ENCODE measurements at regions not wholly inside any gene's neighbourhood (a gene's known extent, or its start where the extent isn't known, plus 50 kb on each side); places are given as distances from the start of the nearest gene placed in this dataset.

- H3K36me3 Mint-ChIP-seq (ENCODE audit: low read depth), result no peaks in the 10 kb centered on the region
- H3K4me3 Mint-ChIP-seq (ENCODE audit: low read depth), result no peak overlapping the region
- H3K9me3 Mint-ChIP-seq, result no peaks in the 10 kb centered on the region
- peaks cover 6% of the 10 kb centered on the region for H3K4me1 Mint-ChIP-seq (ENCODE audit: low read depth)
- intact Hi-C loops (cut with micrococcal nuclease), result no loop called here
- DNase-seq (ENCODE audit: low spot score), result no peak
- H3K27me3 Mint-ChIP-seq (ENCODE audit: low read depth), result peaks cover 9% of the 10 kb centered on the region
- no peak overlapping the region for H3K27ac Mint-ChIP-seq
These were observed 136.8 kb downstream of the C5orf15 start for GRCh38 chr5:133831491-133832224.

- DNase-seq (ENCODE audit: low spot score), result no peak
- Mint-ChIP-seq H3K4me3 (ENCODE audit: low read depth) (no peak overlapping the region), H3K9me3 (no peaks in the 10 kb centered on the region), H3K4me1 (ENCODE audit: low read depth) (peaks cover 7% of the 10 kb centered on the region), H3K36me3 (ENCODE audit: low read depth) (no peaks in the 10 kb centered on the region), H3K27ac (no peak overlapping the region), H3K27me3 (ENCODE audit: low read depth) (peaks cover 5% of the 10 kb centered on the region)
- intact Hi-C loops (cut with micrococcal nuclease), result no loop called here
These were observed 137.5 kb downstream of the C5orf15 start for GRCh38 chr5:133830911-133831310.

- H3K4me1 Mint-ChIP-seq (ENCODE audit: low read depth), result peaks cover 10% of the 10 kb centered on the region
- no peak overlapping the region for H3K27ac Mint-ChIP-seq
- intact Hi-C loops (cut with micrococcal nuclease), result no loop called here
These were observed 138.1 kb downstream of the C5orf15 start for GRCh38 chr5:133830281-133830680.

GRCh38 chr5:133829786-133830185 is 138.6 kb downstream of the C5orf15 start:
- Mint-ChIP-seq H3K36me3 (ENCODE audit: low read depth) (no peaks in the 10 kb centered on the region), H3K9me3 (no peaks in the 10 kb centered on the region), H3K4me1 (ENCODE audit: low read depth) (peaks cover 14% of the 10 kb centered on the region), H3K4me3 (ENCODE audit: low read depth) (no peak overlapping the region), H3K27me3 (ENCODE audit: low read depth) (peaks cover 5% of the 10 kb centered on the region), H3K27ac (no peak overlapping the region)
- DNase-seq (ENCODE audit: low spot score), result no peak
- intact Hi-C loops (cut with micrococcal nuclease), result no loop called here

More at GRCh38 chr5:133830281-133830680, 138.1 kb downstream of the C5orf15 start:
- DNase-seq (ENCODE audit: low spot score), result no peak
- no peaks in the 10 kb centered on the region for H3K9me3 Mint-ChIP-seq
- H3K4me3 Mint-ChIP-seq (ENCODE audit: low read depth), result no peak overlapping the region
- no peaks in the 10 kb centered on the region for H3K36me3 Mint-ChIP-seq (ENCODE audit: low read depth)
- H3K27me3 Mint-ChIP-seq (ENCODE audit: low read depth), result peaks cover 5% of the 10 kb centered on the region

GRCh38 chr5:133828722-133829121 is 139.7 kb downstream of the C5orf15 start:
- no peak for DNase-seq (ENCODE audit: low spot score)
- no peaks in the 10 kb centered on the region for H3K9me3 Mint-ChIP-seq
- no peak overlapping the region for H3K4me3 Mint-ChIP-seq (ENCODE audit: low read depth)
- H3K27me3 Mint-ChIP-seq (ENCODE audit: low read depth), result peaks cover under 1% of the 10 kb centered on the region
- H3K27ac Mint-ChIP-seq, result no peak overlapping the region
- no peaks in the 10 kb centered on the region for H3K36me3 Mint-ChIP-seq (ENCODE audit: low read depth)
- peaks cover 21% of the 10 kb centered on the region for H3K4me1 Mint-ChIP-seq (ENCODE audit: low read depth)
- intact Hi-C loops (cut with micrococcal nuclease), result no loop called here

- intact Hi-C loops (cut with micrococcal nuclease), result no loop called here
- no peak for DNase-seq (ENCODE audit: low spot score)
- Mint-ChIP-seq H3K4me3 (ENCODE audit: low read depth) (no peak overlapping the region), H3K4me1 (ENCODE audit: low read depth) (peaks cover 21% of the 10 kb centered on the region), H3K27me3 (ENCODE audit: low read depth) (peaks cover 1% of the 10 kb centered on the region), H3K27ac (no peak overlapping the region), H3K9me3 (no peaks in the 10 kb centered on the region), H3K36me3 (ENCODE audit: low read depth) (no peaks in the 10 kb centered on the region)
These were observed 140.6 kb downstream of the C5orf15 start for GRCh38 chr5:133827830-133828229.

- intact Hi-C loops (cut with micrococcal nuclease), result no loop called here
- peaks cover 21% of the 10 kb centered on the region for H3K4me1 Mint-ChIP-seq (ENCODE audit: low read depth)
- H3K36me3 Mint-ChIP-seq (ENCODE audit: low read depth), result no peaks in the 10 kb centered on the region
- H3K4me3 Mint-ChIP-seq (ENCODE audit: low read depth), result no peak overlapping the region
- no peaks in the 10 kb centered on the region for H3K9me3 Mint-ChIP-seq
- DNase-seq (ENCODE audit: low spot score), result no peak
- H3K27me3 Mint-ChIP-seq (ENCODE audit: low read depth), result peaks cover 7% of the 10 kb centered on the region
- H3K27ac Mint-ChIP-seq, result no peak overlapping the region
These were observed 141.4 kb downstream of the C5orf15 start for GRCh38 chr5:133827011-133827410.

- no peak overlapping the region for H3K27ac Mint-ChIP-seq
- intact Hi-C loops (cut with micrococcal nuclease), result no loop called here
- H3K4me3 Mint-ChIP-seq (ENCODE audit: low read depth), result no peak overlapping the region
- H3K36me3 Mint-ChIP-seq (ENCODE audit: low read depth), result no peaks in the 10 kb centered on the region
- peaks cover 15% of the 10 kb centered on the region for H3K4me1 Mint-ChIP-seq (ENCODE audit: low read depth)
- H3K27me3 Mint-ChIP-seq (ENCODE audit: low read depth), result peaks cover 8% of the 10 kb centered on the region
- no peaks in the 10 kb centered on the region for H3K9me3 Mint-ChIP-seq
- DNase-seq (ENCODE audit: low spot score), result no peak
These were observed 142.7 kb downstream of the C5orf15 start for GRCh38 chr5:133825631-133826289.

- no peaks in the 10 kb centered on the region for H3K9me3 Mint-ChIP-seq
These were observed 143.7 kb downstream of the C5orf15 start for GRCh38 chr5:133824661-133825254.

GRCh38 chr5:133821889-133822288 is 146.5 kb downstream of the C5orf15 start:
- Mint-ChIP-seq H3K27ac (no peak overlapping the region), H3K9me3 (no peaks in the 10 kb centered on the region), H3K4me3 (ENCODE audit: low read depth) (no peak overlapping the region), H3K27me3 (ENCODE audit: low read depth) (peaks cover 16% of the 10 kb centered on the region), H3K36me3 (ENCODE audit: low read depth) (no peaks in the 10 kb centered on the region), H3K4me1 (ENCODE audit: low read depth) (peaks cover 16% of the 10 kb centered on the region)
- intact Hi-C loops (cut with micrococcal nuclease), result no loop called here
- DNase-seq (ENCODE audit: low spot score), result no peak

More at GRCh38 chr5:133824661-133825254, 143.7 kb downstream of the C5orf15 start:
- no peak for DNase-seq (ENCODE audit: low spot score)
- Mint-ChIP-seq H3K27ac (no peak overlapping the region), H3K36me3 (ENCODE audit: low read depth) (no peaks in the 10 kb centered on the region), H3K4me1 (ENCODE audit: low read depth) (peaks cover 15% of the 10 kb centered on the region), H3K4me3 (ENCODE audit: low read depth) (no peak overlapping the region), H3K27me3 (ENCODE audit: low read depth) (peaks cover 14% of the 10 kb centered on the region)
- intact Hi-C loops (cut with micrococcal nuclease), result no loop called here

- Mint-ChIP-seq H3K4me3 (ENCODE audit: low read depth) (no peak overlapping the region), H3K27ac (no peak overlapping the region), H3K36me3 (ENCODE audit: low read depth) (no peaks in the 10 kb centered on the region), H3K27me3 (ENCODE audit: low read depth) (peaks cover 16% of the 10 kb centered on the region), H3K9me3 (no peaks in the 10 kb centered on the region), H3K4me1 (ENCODE audit: low read depth) (peaks cover 16% of the 10 kb centered on the region)
- DNase-seq (ENCODE audit: low spot score), result no peak
- intact Hi-C loops (cut with micrococcal nuclease), result no loop called here
These were observed 147.1 kb downstream of the C5orf15 start for GRCh38 chr5:133821311-133821741.

GRCh38 chr5:133820507-133820906 is 147.9 kb downstream of the C5orf15 start:
- H3K36me3 Mint-ChIP-seq (ENCODE audit: low read depth), result no peaks in the 10 kb centered on the region
- intact Hi-C loops (cut with micrococcal nuclease), result no loop called here
- no peak for DNase-seq (ENCODE audit: low spot score)
- no peaks in the 10 kb centered on the region for H3K9me3 Mint-ChIP-seq
- no peak overlapping the region for H3K4me3 Mint-ChIP-seq (ENCODE audit: low read depth)
- peaks cover 16% of the 10 kb centered on the region for H3K27me3 Mint-ChIP-seq (ENCODE audit: low read depth)
- H3K4me1 Mint-ChIP-seq (ENCODE audit: low read depth), result peaks cover 14% of the 10 kb centered on the region
- H3K27ac Mint-ChIP-seq, result no peak overlapping the region

- Mint-ChIP-seq H3K9me3 (no peaks in the 10 kb centered on the region), H3K4me1 (ENCODE audit: low read depth) (peaks cover 10% of the 10 kb centered on the region), H3K27ac (no peak overlapping the region), H3K4me3 (ENCODE audit: low read depth) (no peak overlapping the region), H3K27me3 (ENCODE audit: low read depth) (peaks cover 16% of the 10 kb centered on the region), H3K36me3 (ENCODE audit: low read depth) (no peaks in the 10 kb centered on the region)
- DNase-seq (ENCODE audit: low spot score), result no peak
- intact Hi-C loops (cut with micrococcal nuclease), result no loop called here
These were observed 148.4 kb downstream of the C5orf15 start for GRCh38 chr5:133819977-133820471.
